ENCODE measurements at regions not wholly inside any gene's neighbourhood (a gene's known extent, or its start where the extent isn't known, plus 50 kb on each side); places are given as distances from the start of the nearest gene placed in this dataset.

DNA sequence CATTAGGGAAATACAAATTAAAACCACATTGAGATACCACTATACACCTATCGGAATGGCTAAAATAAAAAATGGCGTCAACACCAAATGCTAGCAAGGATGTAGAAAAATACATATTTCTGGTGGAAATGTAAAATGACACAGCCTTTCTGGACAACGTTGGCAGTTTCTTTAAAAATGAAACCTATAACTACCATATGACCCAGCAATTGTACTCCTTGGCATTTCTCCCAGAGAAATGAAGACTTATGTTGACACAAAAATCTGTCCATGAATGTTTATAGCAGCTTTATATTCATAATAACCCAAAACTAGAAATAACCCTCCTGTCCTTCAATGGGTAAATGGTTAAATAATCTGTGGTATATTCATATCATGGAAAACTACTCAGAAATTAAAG lies 188.7 kb upstream of the RAD23B start:
- no peak overlapping the region for H3K4me3 Mint-ChIP-seq
- DNase-seq (no peak), ATAC-seq (ENCODE audit: low read depth) (no peak)
- Histone ChIP-seq H3K4me1 (ENCODE audit: control insufficient read depth in 2 of 2, insufficient read depth in 2 of 2, low read length in 2 of 2) (no peaks in the 10 kb centered on the region), H4K20me1 (ENCODE audit: control insufficient read depth, insufficient read depth, low read length, poor library complexity, severe bottlenecking) (no peaks in the 10 kb centered on the region), H3K27ac (ENCODE audit: low read length in 2 of 2) (no peak overlapping the region), H3K27me3 (replicated peaks in 1 of 4; ENCODE audit: control extremely low read depth in 1 of 4, control insufficient read depth in 3 of 4, insufficient read depth in 4 of 4, low read length in 3 of 4) (no peaks in the 10 kb centered on the region), H3K9me3 (ENCODE audit: control extremely low read depth in 1 of 3, control insufficient read depth in 2 of 3, insufficient read depth in 1 of 3, low read length in 2 of 3) (no peaks in the 10 kb centered on the region), H3K4me2 (replicated peaks; ENCODE audit: low read depth, low read length, poor library complexity, severe bottlenecking) (no peak overlapping the region), H2AFZ (ENCODE audit: insufficient read depth, low read depth, low read length, poor library complexity, severe bottlenecking) (no peak overlapping the region), H3K79me2 (ENCODE audit: control insufficient read depth, insufficient read depth, low read length) (no peaks in the 10 kb centered on the region), H3K4me3 (ENCODE audit: control extremely low read depth in 1 of 5, extremely low read depth in 1 of 5, insufficient read depth in 1 of 5, low read depth in 2 of 5, low read length in 4 of 5) (no peak overlapping the region), H3K9ac (ENCODE audit: low read length) (no peak overlapping the region), H3K36me3 (replicated peaks in 1 of 2; ENCODE audit: control extremely low read depth in 1 of 2, control insufficient read depth in 1 of 2, extremely low read depth in 1 of 2, insufficient read depth in 2 of 2, low read length in 1 of 2) (no peaks in the 10 kb centered on the region)
- H3K9me3 Mint-ChIP-seq (ENCODE audit: insufficient read depth) = peaks cover 4% of the 10 kb centered on the region
- H3K27me3 Mint-ChIP-seq = peaks cover 7% of the 10 kb centered on the region
- WGBS (ENCODE audit: insufficient coverage) = no CpG with 5 or more reads among the region's 3 CpGs
- no peak for TF ChIP-seq EZH2 (IDR thresholded peaks at IDR 0.05; ENCODE audit: borderline replicate concordance, insufficient read depth, low read depth, low read length, poor library complexity, severe bottlenecking)
- TF ChIP-seq CTCF (IDR thresholded peaks at IDR 0.05) = no peak
- ChIA-PET CTCF (no interaction called here), POLR2A (no interaction called here)
- intact Hi-C loops (cut with micrococcal nuclease) = no loop called here
- no peaks in the 10 kb centered on the region for H3K4me1 Mint-ChIP-seq
- H3K27ac Mint-ChIP-seq = no peak overlapping the region

- intact Hi-C loops (cut with micrococcal nuclease) = no loop called here
- 77% methylated on average over 6 of the region's 7 CpGs for WGBS (ENCODE audit: insufficient coverage)
- Mint-ChIP-seq H3K4me1 (no peaks in the 10 kb centered on the region), H3K27ac (no peak overlapping the region), H3K4me3 (no peak overlapping the region), H3K9me3 (ENCODE audit: insufficient read depth) (no peaks in the 10 kb centered on the region), H3K27me3 (no peaks in the 10 kb centered on the region)
- ATAC-seq (ENCODE audit: low read depth) = no peak
- Histone ChIP-seq H3K79me2 (ENCODE audit: control insufficient read depth, insufficient read depth, low read length) (no peaks in the 10 kb centered on the region), H3K9me3 (ENCODE audit: control extremely low read depth in 1 of 3, control insufficient read depth in 2 of 3, insufficient read depth in 1 of 3, low read length in 2 of 3) (no peaks in the 10 kb centered on the region), H2AFZ (ENCODE audit: insufficient read depth, low read depth, low read length, poor library complexity, severe bottlenecking) (no peak overlapping the region), H3K4me3 (ENCODE audit: control extremely low read depth in 1 of 5, extremely low read depth in 1 of 5, insufficient read depth in 1 of 5, low read depth in 2 of 5, low read length in 4 of 5) (no peak overlapping the region), H3K27ac (ENCODE audit: low read length in 2 of 2) (no peak overlapping the region), H3K4me2 (replicated peaks; ENCODE audit: low read depth, low read length, poor library complexity, severe bottlenecking) (no peak overlapping the region), H4K20me1 (ENCODE audit: control insufficient read depth, insufficient read depth, low read length, poor library complexity, severe bottlenecking) (no peaks in the 10 kb centered on the region), H3K9ac (ENCODE audit: low read length) (no peak overlapping the region), H3K36me3 (replicated peaks in 1 of 2; ENCODE audit: control extremely low read depth in 1 of 2, control insufficient read depth in 1 of 2, extremely low read depth in 1 of 2, insufficient read depth in 2 of 2, low read length in 1 of 2) (no peaks in the 10 kb centered on the region), H3K27me3 (replicated peaks in 1 of 4; ENCODE audit: control extremely low read depth in 1 of 4, control insufficient read depth in 3 of 4, insufficient read depth in 4 of 4, low read length in 3 of 4) (peaks cover 0 to 3% (median 0%) of the 10 kb centered on the region in 4 experiments), H3K4me1 (ENCODE audit: control insufficient read depth in 2 of 2, insufficient read depth in 2 of 2, low read length in 2 of 2) (no peaks in the 10 kb centered on the region)
- CTCF ChIA-PET = no interaction called here
- no peak for TF ChIP-seq EZH2 (IDR thresholded peaks at IDR 0.05; ENCODE audit: borderline replicate concordance, insufficient read depth, low read depth, low read length, poor library complexity, severe bottlenecking)
- TF ChIP-seq CTCF (IDR thresholded peaks at IDR 0.05) = no peak
- DNase-seq = no peak
- POLR2A ChIA-PET = no interaction called here
Observed at GRCh38 chr9:107100591-107100990, 182.5 kb upstream of the RAD23B start.
